ENCODE measurements at regions not wholly inside any gene's neighbourhood (a gene's known extent, or its start where the extent isn't known, plus 50 kb on each side); places are given as distances from the start of the nearest gene placed in this dataset.

DNA sequence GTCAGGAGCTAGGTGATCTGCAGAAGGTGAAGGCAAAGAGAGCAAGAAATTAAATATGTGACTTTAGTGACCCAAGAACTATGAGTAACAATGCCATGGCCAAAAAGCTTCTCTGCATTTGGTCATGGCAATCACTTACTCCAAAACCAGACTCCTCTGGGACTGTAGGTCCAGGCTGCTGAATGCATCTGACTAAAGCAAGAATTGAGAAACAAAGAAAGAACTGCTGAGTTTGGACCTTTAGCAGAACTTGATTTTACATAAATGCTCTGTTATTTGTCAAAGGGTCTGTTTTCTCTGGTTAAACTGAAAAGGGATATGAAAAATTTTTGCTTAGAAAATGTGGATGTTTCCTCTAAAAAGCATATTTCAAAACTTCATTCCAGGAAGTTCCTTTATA, 1102.2 kb downstream of the IGSF11 start:
- TF ChIP-seq, protein P1, sequence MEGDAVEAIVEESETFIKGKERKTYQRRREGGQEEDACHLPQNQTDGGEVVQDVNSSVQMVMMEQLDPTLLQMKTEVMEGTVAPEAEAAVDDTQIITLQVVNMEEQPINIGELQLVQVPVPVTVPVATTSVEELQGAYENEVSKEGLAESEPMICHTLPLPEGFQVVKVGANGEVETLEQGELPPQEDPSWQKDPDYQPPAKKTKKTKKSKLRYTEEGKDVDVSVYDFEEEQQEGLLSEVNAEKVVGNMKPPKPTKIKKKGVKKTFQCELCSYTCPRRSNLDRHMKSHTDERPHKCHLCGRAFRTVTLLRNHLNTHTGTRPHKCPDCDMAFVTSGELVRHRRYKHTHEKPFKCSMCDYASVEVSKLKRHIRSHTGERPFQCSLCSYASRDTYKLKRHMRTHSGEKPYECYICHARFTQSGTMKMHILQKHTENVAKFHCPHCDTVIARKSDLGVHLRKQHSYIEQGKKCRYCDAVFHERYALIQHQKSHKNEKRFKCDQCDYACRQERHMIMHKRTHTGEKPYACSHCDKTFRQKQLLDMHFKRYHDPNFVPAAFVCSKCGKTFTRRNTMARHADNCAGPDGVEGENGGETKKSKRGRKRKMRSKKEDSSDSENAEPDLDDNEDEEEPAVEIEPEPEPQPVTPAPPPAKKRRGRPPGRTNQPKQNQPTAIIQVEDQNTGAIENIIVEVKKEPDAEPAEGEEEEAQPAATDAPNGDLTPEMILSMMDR (IDR thresholded peaks at IDR 0.05) = no peak
- no peak for TF ChIP-seq POLR2A (IDR thresholded peaks at IDR 0.05)

All from Peyer's patch (tissue), 4 donors.